Sigmoid colon (tissue), 6 donors: ENCODE measurements at regions not wholly inside any gene's neighbourhood (a gene's known extent, or its start where the extent isn't known, plus 50 kb on each side); places are given as distances from the start of the nearest gene placed in this dataset.

Source experiments
- DNase-seq: peaks from one replicate; pipeline ENCODE4 v3.0.0-alpha.2; 2019
- H3K27ac ChIP-seq, 4 donors: fragments of 200-600 bp; sonication (generic); one replicate each; pipeline ENCODE4 v1.5.1; 2016 to 2019; ENCODE audit warnings: mild to moderate bottlenecking in 1 of 4
- H3K27me3 ChIP-seq, 3 donors: fragments of 200-600 bp; sonication (generic); one replicate each; pipeline ENCODE4 v1.5.1; 2019; ENCODE audit warnings: mild to moderate bottlenecking in 1 of 3
- H3K36me3 ChIP-seq, 4 donors: fragments of 200-600 bp; sonication (generic); one replicate each; pipeline ENCODE4 v1.5.1; 2016 to 2019
- H3K4me1 ChIP-seq, 4 donors: fragments of 200-600 bp; sonication (generic); one replicate each; pipeline ENCODE4 v1.5.1; 2017 to 2019
- H3K4me3 ChIP-seq, 4 donors: fragments of 200-600 bp; sonication (generic); one replicate each; pipeline ENCODE4 v1.5.1; 2017 to 2019; ENCODE audit warnings: mild to moderate bottlenecking in 2 of 4, moderate library complexity in 1 of 4
- H3K9me3 ChIP-seq, 4 donors: fragments of 200-600 bp in 3 of 4; sonication (generic) in 3 of 4; one replicate each; pipeline versions ENCODE4 v1.5.1 to v1.6.1; 2013 to 2019
- CTCF ChIP-seq, 4 experiments: fragments of 450-650 bp in 3 of 4; fragments of 200-600 bp in 1 of 4; IDR thresholded peaks; one replicate each; pipeline ENCODE4 v1.5.1; 2016 to 2019; ENCODE audit warnings: antibody characterized with exemption in 4 of 4, mild to moderate bottlenecking in 3 of 4, moderate library complexity in 2 of 4
- EP300 ChIP-seq, 4 donors: sonication (generic); formaldehyde crosslinking; IDR thresholded peaks; one replicate each; pipeline ENCODE4 v1.6.1; 2017; ENCODE audit warnings: antibody characterized with exemption in 4 of 4
- POLR2A ChIP-seq, 2 donors: fragments of 450-650 bp; IDR thresholded peaks; one replicate each; pipeline ENCODE4 v1.6.1; 2016; ENCODE audit warnings: antibody characterized with exemption in 2 of 2, mild to moderate bottlenecking in 2 of 2, moderate library complexity in 2 of 2
- POLR2AphosphoS5 ChIP-seq, 4 donors: sonication (generic); formaldehyde crosslinking; IDR thresholded peaks; one replicate each; pipeline ENCODE4 v1.6.1; 2017; ENCODE audit warnings: antibody characterized with exemption in 4 of 4
- WGBS, 2 donors: extraction: QIAGEN DNeasy Blood & Tissue Kit; methylation state at CpG; one replicate each; pipeline ENCODE4 v1.1.7; 2013; 5-methylcytosine and 5-hydroxymethylcytosine counted together
- intact Hi-C: fragments of 100-400 bp; cut with DNase I; formaldehyde crosslinking; loops from one replicate; pipeline ENCODE4 v1.15.1; 2023
- donor health status: healthy with polysubstance abuse.
- donor health status: healthy.

GRCh38 chr5:82735160-82735789, 341.9 kb downstream of the TMEM167A start:
- H3K27ac ChIP-seq: peak overlapping the region in 2 of 4 donors; percentile 34 to 40

GRCh38 chr5:82734347-82734746, 342.8 kb downstream of the TMEM167A start:
- Histone ChIP-seq H3K36me3 (no peaks in the 10 kb centered on the region), H3K27ac (peak overlapping the region in 2 of 4 donors; percentile 34 to 40), H3K4me1 (no peaks in the 10 kb centered on the region), H3K9me3 (no peaks in the 10 kb centered on the region), H3K27me3 (no peaks in the 10 kb centered on the region), H3K4me3 (no peak overlapping the region)
- DNase-seq: no peak
- 70 to 72% methylated on average over 5 of the region's 5 CpGs for WGBS, 2 donors
- intact Hi-C loops: no loop called here
- no peak for TF ChIP-seq CTCF (IDR thresholded peaks at IDR 0.05)
- no peak for TF ChIP-seq EP300 (IDR thresholded peaks at IDR 0.05)

More at GRCh38 chr5:82735160-82735789, 341.9 kb downstream of the TMEM167A start:
- Histone ChIP-seq H3K27me3 (no peaks in the 10 kb centered on the region), H3K4me1 (no peaks in the 10 kb centered on the region), H3K4me3 (no peak overlapping the region), H3K36me3 (no peaks in the 10 kb centered on the region), H3K9me3 (no peaks in the 10 kb centered on the region)
- TF ChIP-seq EP300 (IDR thresholded peaks at IDR 0.05) (no peak), POLR2A (IDR thresholded peaks at IDR 0.05) (no peak), POLR2AphosphoS5 (IDR thresholded peaks at IDR 0.05) (no peak), CTCF (IDR thresholded peaks at IDR 0.05) (no peak)
- 44 to 58% methylated on average over 3 of the region's 3 CpGs for WGBS, 2 donors
- DNase-seq: no peak
- intact Hi-C loops: no loop called here

GRCh38 chr5:82730913-82731312, 346.3 kb downstream of the TMEM167A start:
- no peak overlapping the region for H3K4me3 ChIP-seq
- no peaks in the 10 kb centered on the region for H3K4me1 ChIP-seq
- no peaks in the 10 kb centered on the region for H3K27me3 ChIP-seq
- no peak for DNase-seq
- no peaks in the 10 kb centered on the region for H3K9me3 ChIP-seq
- intact Hi-C loops: no loop called here
- no peaks in the 10 kb centered on the region for H3K36me3 ChIP-seq
- 24 to 71% methylated on average over 7 of the region's 7 CpGs for WGBS, 2 donors
- TF ChIP-seq EP300 (IDR thresholded peaks at IDR 0.05): no peak
- no peak for TF ChIP-seq POLR2AphosphoS5 (IDR thresholded peaks at IDR 0.05)
- TF ChIP-seq POLR2A (IDR thresholded peaks at IDR 0.05): no peak
- no peak for TF ChIP-seq CTCF (IDR thresholded peaks at IDR 0.05)
- no peak overlapping the region for H3K27ac ChIP-seq

- H3K4me1 ChIP-seq: no peaks in the 10 kb centered on the region
- DNase-seq: no peak
- 71 to 78% methylated on average over 9 of the region's 9 CpGs for WGBS, 2 donors
- H3K36me3 ChIP-seq: no peaks in the 10 kb centered on the region
- TF ChIP-seq POLR2AphosphoS5 (IDR thresholded peaks at IDR 0.05): no peak
- no peak for TF ChIP-seq POLR2A (IDR thresholded peaks at IDR 0.05)
- TF ChIP-seq EP300 (IDR thresholded peaks at IDR 0.05): no peak
- no peak for TF ChIP-seq CTCF (IDR thresholded peaks at IDR 0.05)
- H3K9me3 ChIP-seq: no peaks in the 10 kb centered on the region
- intact Hi-C loops: no loop called here
- H3K27ac ChIP-seq: no peak overlapping the region
- H3K4me3 ChIP-seq: no peak overlapping the region
- no peaks in the 10 kb centered on the region for H3K27me3 ChIP-seq
Measured at GRCh38 chr5:82728926-82729702, 348.1 kb downstream of the TMEM167A start.
